K562 (cell line): ENCODE measurements at regions not wholly inside any gene's neighbourhood (a gene's known extent, or its start where the extent isn't known, plus 50 kb on each side); places are given as distances from the start of the nearest gene placed in this dataset.

Experiments
- ATAC-seq: fragments of 200-7000 bp; cut with Tn5 transposase; 3 replicates; pipeline ENCODE4 v1.9.1; 2020; ENCODE audit warnings: moderate library complexity
- BruUV-seq: library from RNA; stranded (reverse); fragments of 400-500 nt; replicated peaks from 2 replicates; lab custom pipeline; 2021; lab: Mats Ljungman, UMichigan
- CTCF ChIA-PET: fragments of 300-600 bp; formaldehyde crosslinking; extraction: SDS; loops from one replicate; lab custom pipeline; 2021; ENCODE audit warnings: low intra/inter-chr PET ratio; lab: Yijun Ruan, JAX
- POLR2A ChIA-PET: fragments of 300-600, 350-650 bp; sonication (Branson Sonifier 250); formaldehyde crosslinking; extraction: SDS; loops from one replicate; lab custom pipeline; 2021; ENCODE audit warnings: antibody characterized with exemption, inconsistent platforms; lab: Yijun Ruan, JAX
- DNase-seq, 4 experiments: peaks; one replicate each; pipeline versions ENCODE4 v3.0.0 to v3.0.0-alpha.2; 2011 to 2018; ENCODE audit warnings: low spot score in 3 of 4, mixed read lengths in 3 of 4; ENCODE audit errors: extremely low read depth in 1 of 4
- FAIRE-seq: peaks from 2 replicates; lab custom pipeline; 2011; peaks lifted over from hg19 to GRCh38; lab: Jason Lieb, UNC
- H2AFZ ChIP-seq: 2 replicates; pipeline ENCODE4 v1.6.0; 2011; ENCODE audit warnings: low read depth, low read length, control low read depth, inconsistent platforms
- H3K27ac ChIP-seq: fragments of 200-600 bp; 3 replicates; pipeline ENCODE4 v1.8.0; 2011; ENCODE audit warnings: low read depth, mild to moderate bottlenecking, control low read depth, inconsistent platforms, low read length, moderate library complexity, mixed read lengths; ENCODE audit errors: extremely low read depth
- H3K27me3 ChIP-seq, 2 experiments: fragments of 300-600 bp in 1 of 2; 2 replicates in 1 of 2; 3 replicates in 1 of 2; pipeline versions ENCODE4 v1.6.0 to v1.8.0; 2011; ENCODE audit warnings: inconsistent platforms in 2 of 2, low read length in 2 of 2, mild to moderate bottlenecking in 1 of 2, mixed read lengths in 1 of 2, moderate library complexity in 1 of 2; ENCODE audit not compliant: control insufficient read depth in 2 of 2, insufficient read depth in 2 of 2
- H3K36me3 ChIP-seq: fragments of 300-600 bp; 3 replicates; pipeline ENCODE4 v1.8.0; 2011; ENCODE audit warnings: mild to moderate bottlenecking, low read length, inconsistent platforms; ENCODE audit not compliant: control insufficient read depth, insufficient read depth
- H3K4me1 ChIP-seq, 2 experiments: fragments of 200-600 bp in 1 of 2; replicated peaks in 1 of 2; 2 replicates in 1 of 2; 3 replicates in 1 of 2; pipeline versions ENCODE4 v1.5.1 to v1.8.0; 2011; ENCODE audit warnings: inconsistent platforms in 2 of 2, low read length in 2 of 2, mild to moderate bottlenecking in 1 of 2, mixed read lengths in 1 of 2, moderate library complexity in 1 of 2; ENCODE audit not compliant: control insufficient read depth in 2 of 2, insufficient read depth in 2 of 2
- H3K4me2 ChIP-seq: 2 replicates; pipeline ENCODE4 v1.6.1; 2011; ENCODE audit warnings: low read length, control low read depth, inconsistent platforms, mixed read lengths; ENCODE audit not compliant: insufficient read depth
- H3K4me3 ChIP-seq: fragments of 200-600 bp; sonication (generic), shearing (Covaris generic); 2 replicates; pipeline ENCODE4 v1.5.1; 2016; ENCODE audit warnings: control low read depth, inconsistent platforms
- H3K79me2 ChIP-seq: fragments of 200-600 bp; 3 replicates; pipeline ENCODE4 v1.8.0; 2011; ENCODE audit warnings: low read length, inconsistent platforms; ENCODE audit not compliant: control insufficient read depth, insufficient read depth
- H3K9ac ChIP-seq, 2 experiments: 2 replicates each; pipeline versions ENCODE4 v1.6.0 to v1.6.1; 2011; ENCODE audit warnings: low read depth in 2 of 2, low read length in 2 of 2, control low read depth in 1 of 2, inconsistent platforms in 1 of 2, mild to moderate bottlenecking in 1 of 2, mixed read lengths in 1 of 2; ENCODE audit not compliant: insufficient read depth in 1 of 2
- H3K9me1 ChIP-seq: one replicate; pipeline ENCODE4 v1.6.0; 2011; ENCODE audit warnings: inconsistent platforms, mild to moderate bottlenecking, low read length, moderate library complexity; ENCODE audit not compliant: control insufficient read depth, insufficient read depth
- H3K9me3 ChIP-seq: replicated peaks from 2 replicates; pipeline ENCODE4 v1.5.1; 2011; ENCODE audit warnings: low read depth, low read length, inconsistent platforms; ENCODE audit not compliant: control insufficient read depth, insufficient read depth
- H4K20me1 ChIP-seq: replicated peaks from 2 replicates; pipeline ENCODE4 v1.6.1; 2011; ENCODE audit warnings: low read length, inconsistent platforms, mixed read lengths; ENCODE audit not compliant: control insufficient read depth, insufficient read depth
- ARID2 ChIP-seq: fragments of 450-650 bp; IDR thresholded peaks from 2 replicates; pipeline ENCODE4 v1.6.1; 2017; ENCODE audit warnings: antibody characterized with exemption, mild to moderate bottlenecking
- CCAR2 ChIP-seq: fragments of 200-400 bp; formaldehyde crosslinking; IDR thresholded peaks from 2 replicates; pipeline ENCODE4 v1.6.1; 2017; ENCODE audit warnings: mild to moderate bottlenecking, low read depth, low read length
- CHD4 ChIP-seq: fragments of 200-600 bp; sonication (generic); IDR thresholded peaks from 3 replicates; pipeline ENCODE4 v1.6.1; 2012; ENCODE audit warnings: low read depth, mild to moderate bottlenecking, mixed read lengths, low read length, inconsistent platforms; ENCODE audit not compliant: insufficient read depth, insufficient replicate concordance, poor library complexity, severe bottlenecking
- CREB5 ChIP-seq: fragments of 250-450 bp; sonication (Bioruptor Pico); IDR thresholded peaks from 2 replicates; pipeline ENCODE4 v1.5.0; 2020; ENCODE audit warnings: mild to moderate bottlenecking
- EZH2 ChIP-seq: IDR thresholded peaks from 2 replicates; pipeline ENCODE4 v1.6.1; 2012; ENCODE audit warnings: low read depth, mild to moderate bottlenecking, inconsistent platforms, low read length, borderline replicate concordance
- HNRNPL ChIP-seq: fragments of 200-400 bp; formaldehyde crosslinking; IDR thresholded peaks from 2 replicates; pipeline ENCODE4 v1.6.1; 2017; ENCODE audit warnings: low read depth, mild to moderate bottlenecking, low read length
- JUN ChIP-seq, 2 experiments: sonication (generic) in 1 of 2; formaldehyde crosslinking in 1 of 2; IDR thresholded peaks; 2 replicates each; pipeline versions ENCODE4 v1.6.1 to v1.8.0; 2012 to 2022; ENCODE audit warnings: borderline replicate concordance in 2 of 2, mild to moderate bottlenecking in 2 of 2, improper control_type of control experiment in 1 of 2, low read depth in 1 of 2, low read length in 1 of 2, missing genetic modification reagents in 1 of 2
- KLF10 ChIP-seq: fragments of 250-450 bp; sonication (Bioruptor Pico); IDR thresholded peaks from 2 replicates; pipeline ENCODE4 v1.6.1; 2021; ENCODE audit warnings: matching md5 sums
- MTA1 ChIP-seq: fragments of 450-650 bp; IDR thresholded peaks from 2 replicates; pipeline ENCODE4 v1.6.1; 2017; ENCODE audit warnings: borderline replicate concordance
- POLR2G ChIP-seq: fragments of 200-400 bp; formaldehyde crosslinking; IDR thresholded peaks from 2 replicates; pipeline ENCODE4 v1.6.1; 2017; ENCODE audit warnings: low read depth, mild to moderate bottlenecking, antibody characterized with exemption, low read length, moderate library complexity
- PRMT5 ChIP-seq: sonication (generic); formaldehyde crosslinking; IDR thresholded peaks from 2 replicates; pipeline ENCODE4 v1.5.0; 2020; ENCODE audit warnings: missing genetic modification reagents
- RCOR1 ChIP-seq, 2 experiments: IDR thresholded peaks; 2 replicates each; pipeline ENCODE4 v1.6.1; 2012; ENCODE audit warnings: low read depth in 2 of 2, low read length in 2 of 2, borderline replicate concordance in 1 of 2, improper control_type of control experiment in 1 of 2
- SREBF2 ChIP-seq: sonication (generic); formaldehyde crosslinking; IDR thresholded peaks from 2 replicates; pipeline ENCODE4 v1.4.0; 2020; ENCODE audit warnings: mild to moderate bottlenecking, missing genetic modification reagents
- XRCC3 ChIP-seq: fragments of 450-650 bp; IDR thresholded peaks from 2 replicates; pipeline ENCODE4 v1.6.1; 2017; ENCODE audit warnings: mild to moderate bottlenecking, moderate library complexity
- ZNF146 ChIP-seq: IDR thresholded peaks from one replicate; pipeline ENCODE4 v1.6.1; 2018; ENCODE audit warnings: missing compliant biosample characterization; ENCODE audit not compliant: unreplicated experiment
- ZNF551 ChIP-seq: fragments of 250-450 bp; sonication (Bioruptor Pico); IDR thresholded peaks from 2 replicates; pipeline ENCODE4 v1.5.0; 2021; ENCODE audit warnings: mild to moderate bottlenecking, moderate library complexity
- ZNF707 ChIP-seq: fragments of 250-450 bp; sonication (Bioruptor Pico); conservative IDR thresholded peaks from 2 replicates; pipeline ENCODE4 v1.8.0; 2022; ENCODE audit warnings: inconsistent platforms, mild to moderate bottlenecking, moderate library complexity
- WGBS: fragments of 100-300 bp; shearing (Covaris generic); methylation state at CpG from one replicate; pipeline ENCODE4 v1.1.6; 2016; ENCODE audit warnings: low coverage, mixed read lengths; ENCODE audit not compliant: insufficient coverage; ENCODE audit errors: missing lambda C conversion rate; 5-methylcytosine and 5-hydroxymethylcytosine counted together
- in situ Hi-C: fragments of 300-500 bp; cut with MboI; formaldehyde crosslinking; loops from 4 replicates; pipeline ENCODE4 v1.15.0; 2018; ENCODE audit warnings: inconsistent platforms, mixed read lengths
- intact Hi-C: fragments of 100-400 bp; cut with micrococcal nuclease; formaldehyde crosslinking; loops from 2 replicates; pipeline ENCODE4 v1.14.2; 2022

- TF ChIP-seq CREB5 (CRISPR knock-in tag) (no peak), XRCC3 (no peak), JUN (IDR thresholded peaks at IDR 0.05; ENCODE audit: borderline replicate concordance, low read depth, low read length) (no peak), JUN (CRISPR knock-in tag; IDR thresholded peaks at IDR 0.05; ENCODE audit: borderline replicate concordance) (no peak), ZNF551 (CRISPR knock-in tag) (no peak)
Measured at GRCh38 chr14:58876608-58877007, 238.8 kb downstream of the DACT1 start (continued).

DNA sequence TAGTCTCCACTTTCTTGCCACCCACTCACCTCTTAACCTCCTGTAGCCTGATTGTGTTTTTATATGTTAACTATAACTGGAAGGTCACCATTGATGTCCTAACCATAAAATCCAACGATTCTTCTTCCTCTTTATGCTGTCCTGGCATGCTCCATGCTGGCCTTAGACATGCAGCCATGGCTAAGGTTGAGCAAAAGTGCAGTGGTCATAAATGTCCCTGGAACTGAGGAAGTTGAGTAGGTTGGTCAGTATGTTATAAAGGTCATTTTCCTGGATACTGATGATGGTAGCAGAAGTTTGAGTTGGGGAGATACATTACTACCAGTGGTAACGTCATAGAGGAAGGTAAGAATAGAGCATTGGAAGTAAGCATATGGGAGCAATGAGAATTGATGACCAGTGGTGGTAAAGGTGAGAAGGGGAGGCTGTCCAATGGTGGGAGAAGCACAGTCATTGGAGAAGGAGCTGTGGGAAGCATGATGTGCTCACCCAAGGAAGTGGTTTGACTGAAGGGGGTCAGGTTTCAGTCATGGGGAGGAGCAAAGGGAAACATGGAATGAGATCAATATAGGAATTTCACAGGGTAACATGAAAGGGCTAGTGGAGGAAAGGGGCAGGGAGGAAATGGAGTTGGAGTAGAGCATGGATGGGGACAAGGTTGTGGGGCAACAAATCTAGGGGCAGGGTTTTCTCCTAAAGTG, 240.8 kb downstream of the DACT1 start:
- Histone ChIP-seq H3K79me2 (no peaks in the 10 kb centered on the region), H3K9me1 (no peaks in the 10 kb centered on the region), H3K27me3 (no peaks in the 10 kb centered on the region), H3K4me3 (no peak overlapping the region), H3K9ac (no peak overlapping the region), H3K9me3 (no peaks in the 10 kb centered on the region), H3K27ac (no peak overlapping the region), H3K4me1 (no peaks in the 10 kb centered on the region), H2AFZ (no peak overlapping the region), H4K20me1 (no peaks in the 10 kb centered on the region), H3K4me2 (no peak overlapping the region), H3K36me3 (no peaks in the 10 kb centered on the region)
- no TSS peak for BruUV-seq
- ATAC-seq (no peak), DNase-seq (no peak), FAIRE-seq (no peak)
- intact Hi-C loops: no loop called here
- ChIA-PET CTCF (no interaction called here), POLR2A (no interaction called here)
- in situ Hi-C loops: no loop called here
- 0% methylated on average over 2 of the region's 2 CpGs for WGBS
- TF ChIP-seq ZNF707 (CRISPR knock-in tag) (no peak), EZH2 (no peak), RCOR1 (IDR thresholded peaks at IDR 0.05; ENCODE audit: borderline replicate concordance in 1 of 2, low read depth in 2 of 2, low read length in 2 of 2) (no peak), PRMT5 (no peak), SREBF2 (CRISPR knock-in tag) (no peak), ZNF146 (CRISPR knock-in tag) (no peak), MTA1 (no peak), ARID2 (no peak), HNRNPL (no peak), POLR2G (no peak), CCAR2 (no peak), CHD4 (no peak), KLF10 (CRISPR knock-in tag) (no peak)
